NCI-H2029 (cell line): ENCODE measurements at regions not wholly inside any gene's neighbourhood (a gene's known extent, or its start where the extent isn't known, plus 50 kb on each side); places are given as distances from the start of the nearest gene placed in this dataset.
"Not testable (repeated sequence)": the region's sequence is repeated elsewhere in the genome, so short reads cannot be mapped to it uniquely, and the experiment has no call there.

Experiments used
- DNase-seq: peaks from one replicate; lab custom pipeline; 2025; lab: John Stamatoyannopoulos, UW

DNA sequence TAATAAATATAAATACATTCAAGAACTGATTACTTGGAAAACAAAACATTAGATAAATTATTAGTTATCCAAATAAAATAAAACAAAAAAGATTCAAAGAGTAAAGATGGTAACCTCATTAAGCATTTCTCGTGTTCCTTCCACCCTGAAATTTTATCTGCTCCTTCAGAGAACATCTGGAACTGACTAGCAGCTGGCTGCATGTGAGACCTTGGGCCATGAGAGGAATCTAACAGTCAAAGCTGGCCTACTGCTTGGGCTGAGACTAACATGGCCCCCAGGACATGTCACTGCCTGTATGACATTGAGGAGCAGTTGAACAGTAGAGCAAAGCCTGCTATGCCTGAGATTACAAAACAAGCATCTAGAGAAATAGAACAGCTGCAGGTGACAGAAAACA, 208.5 kb upstream of the ZSWIM2 start:
- DNase-seq = no peak

GRCh38 chr2:187056416-187057334, 207.7 kb upstream of the ZSWIM2 start:
- DNase-seq = no peak

- DNase-seq = peak; percentile 21
Measured at GRCh38 chr2:187055463-187055862, 206.5 kb upstream of the ZSWIM2 start.

- no peak for DNase-seq
Measured at GRCh38 chr2:187054501-187055319, 205.7 kb upstream of the ZSWIM2 start.

GRCh38 chr2:187051350-187051749, 202.4 kb upstream of the ZSWIM2 start:
- DNase-seq = no peak

DNA sequence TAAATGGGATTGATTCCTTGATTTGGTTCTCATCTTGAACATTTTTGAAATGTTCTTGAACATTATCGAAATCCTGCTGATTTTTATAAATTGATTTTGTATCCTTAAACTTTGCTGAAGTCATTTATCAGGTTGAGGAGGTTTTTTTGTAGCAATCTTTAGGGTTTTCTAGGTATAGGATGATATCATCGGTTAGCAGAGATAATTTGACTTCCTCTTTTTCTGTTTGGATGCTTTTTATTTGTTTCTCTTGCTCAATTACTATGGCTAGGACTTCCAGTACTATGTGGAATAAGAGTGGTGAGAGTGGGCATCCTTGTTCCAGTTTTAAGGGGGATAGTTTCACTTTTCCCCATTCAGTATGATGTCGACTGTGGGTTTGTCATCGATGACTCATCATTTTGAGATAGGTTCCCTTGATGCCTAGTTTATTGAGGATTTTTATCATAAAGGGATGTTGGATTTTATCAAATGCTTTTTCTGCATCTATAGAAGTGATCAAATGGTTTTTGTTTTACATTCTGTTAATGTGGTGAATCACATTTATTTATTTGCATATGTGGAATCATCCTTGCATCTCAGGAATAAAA, 201.5 kb upstream of the ZSWIM2 start:
- no peak for DNase-seq

DNA sequence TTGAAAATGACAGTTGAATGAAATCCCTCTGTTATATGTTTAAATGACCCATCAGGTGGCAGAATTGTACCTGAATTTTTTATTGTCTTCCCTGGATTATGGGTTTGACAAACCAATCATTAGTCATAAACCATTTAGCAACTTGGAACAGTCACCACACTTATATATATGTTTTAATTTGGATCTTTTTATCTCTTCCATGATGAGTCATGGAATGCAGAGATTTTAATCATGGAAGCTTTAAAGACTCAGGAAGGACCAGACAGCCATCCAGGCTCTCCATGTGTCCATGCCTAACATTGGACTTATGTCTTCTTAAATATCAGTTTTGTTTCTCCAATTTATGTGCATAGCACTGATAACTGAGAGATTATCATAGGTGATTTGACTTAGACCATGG, 188.3 kb upstream of the ZSWIM2 start:
- DNase-seq = no peak

DNA sequence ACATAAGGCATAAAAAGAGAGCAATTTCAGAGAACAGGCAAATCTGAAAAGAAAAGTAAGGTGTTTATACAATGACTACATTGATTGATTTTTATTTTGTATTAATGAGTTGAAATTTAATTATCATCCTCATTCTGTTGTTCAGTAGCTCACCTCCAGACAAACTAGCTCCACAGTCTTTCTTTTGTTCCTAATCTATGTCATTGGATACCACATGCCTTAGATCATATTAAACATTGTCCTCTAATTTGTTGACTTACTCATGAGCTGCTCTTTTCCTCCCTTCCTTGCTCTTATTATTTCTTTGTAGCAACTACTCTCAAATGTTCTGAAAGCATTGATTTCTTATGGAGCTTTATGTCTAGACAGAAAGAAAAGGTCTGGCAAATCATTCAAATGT, 185.5 kb upstream of the ZSWIM2 start:
- DNase-seq = no peak

DNA sequence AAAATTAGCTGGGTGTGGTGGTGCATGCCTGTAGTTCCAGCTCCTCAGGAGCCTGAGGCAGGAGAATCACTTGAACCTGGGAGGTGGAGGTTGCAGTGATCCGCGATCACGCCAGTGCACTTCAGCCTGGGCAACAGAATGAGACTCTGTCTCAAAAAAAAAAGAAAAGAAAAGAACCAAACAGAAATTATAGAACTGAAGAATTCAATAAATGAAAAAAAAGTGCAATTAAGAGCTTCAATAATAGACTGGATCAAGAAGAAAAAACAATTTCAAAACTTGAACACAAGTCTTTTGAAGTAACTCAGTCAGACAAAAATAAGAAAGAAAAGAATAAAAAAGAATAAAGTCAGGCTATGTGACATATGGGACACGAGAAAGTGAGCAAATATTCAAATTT, 175.8 kb upstream of the ZSWIM2 start:
- DNase-seq = no peak

DNA sequence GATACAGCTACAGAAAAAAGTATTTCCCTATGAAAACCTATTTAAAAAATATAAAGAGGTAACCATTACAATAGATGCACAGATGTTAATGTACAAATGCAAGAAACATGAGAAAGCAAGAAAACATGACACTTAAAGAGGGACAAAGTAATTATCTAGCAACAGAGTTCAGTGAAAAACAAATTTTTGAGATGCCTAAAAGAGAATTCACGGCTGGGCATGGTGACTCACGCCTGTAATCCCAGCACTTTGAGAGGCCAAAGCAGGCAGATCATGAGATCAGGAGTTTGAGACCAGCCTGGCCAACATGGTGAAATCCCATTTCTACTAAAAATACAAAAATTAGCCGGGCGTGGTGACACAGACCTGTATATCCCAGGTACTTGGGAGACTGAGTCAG, 175.0 kb upstream of the ZSWIM2 start:
- DNase-seq = not testable (repeated sequence)

- DNase-seq = no peak
Measured at GRCh38 chr2:187017438-187017837, 168.5 kb upstream of the ZSWIM2 start.

DNA sequence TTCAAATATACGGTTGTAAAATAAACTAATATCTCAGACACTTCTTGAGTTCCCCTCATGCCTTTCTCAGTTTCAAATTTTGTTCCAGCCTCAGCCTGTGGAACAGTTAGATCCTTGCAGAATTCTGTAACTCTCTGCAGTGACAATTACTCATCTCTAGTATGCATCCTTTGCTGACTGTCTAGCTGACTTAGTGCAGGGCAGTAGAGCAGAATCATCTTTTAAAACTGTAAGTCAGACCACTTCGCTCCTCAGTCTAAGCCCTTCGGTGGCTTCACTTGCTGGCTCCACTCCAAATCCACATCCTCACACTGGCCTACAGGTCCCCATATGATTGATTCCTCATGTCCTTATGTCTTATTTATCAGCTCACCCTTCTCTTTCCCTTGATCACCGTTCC, 164.1 kb upstream of the ZSWIM2 start:
- DNase-seq = no peak

GRCh38 chr2:187011206-187011832, 162.3 kb upstream of the ZSWIM2 start:
- no peak for DNase-seq

DNA sequence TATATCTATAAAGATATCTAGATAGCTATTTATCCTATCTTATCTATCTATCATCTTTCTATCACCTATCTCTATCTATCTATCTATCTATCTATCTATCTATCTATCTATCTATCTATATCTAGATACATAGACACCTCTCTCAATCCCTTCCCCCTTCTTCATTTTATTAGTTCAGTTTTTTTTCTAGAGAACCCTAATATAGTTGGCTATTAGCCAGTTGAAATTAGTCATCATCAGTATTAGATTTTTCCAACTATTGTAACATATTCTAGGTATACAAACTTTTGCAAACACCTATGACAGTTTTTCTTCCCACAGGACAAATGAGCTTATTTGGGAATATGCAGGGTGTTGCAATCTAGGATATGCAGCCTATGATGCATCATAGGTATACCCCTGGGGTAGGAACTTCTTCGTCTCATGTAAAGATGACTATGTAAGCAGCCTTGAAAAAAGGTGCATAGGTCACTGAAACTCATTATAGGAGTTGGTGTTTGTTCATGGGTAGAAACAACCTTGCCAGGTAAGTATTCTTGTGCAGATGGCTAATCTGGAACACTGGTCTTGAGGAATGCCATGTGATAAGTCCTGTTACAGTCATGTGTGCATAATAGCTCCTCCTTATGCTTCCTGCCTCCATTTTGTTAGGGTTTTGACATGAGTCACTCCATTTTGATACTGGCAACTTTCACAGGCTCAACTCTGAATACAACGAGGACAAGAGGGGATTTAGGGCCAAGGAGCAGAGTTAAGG, 160.7 kb upstream of the ZSWIM2 start:
- DNase-seq = no peak

- DNase-seq = no peak
Measured at GRCh38 chr2:187008111-187008510, 159.1 kb upstream of the ZSWIM2 start.

GRCh38 chr2:187003611-187004010, 154.6 kb upstream of the ZSWIM2 start:
- DNase-seq = no peak

DNA sequence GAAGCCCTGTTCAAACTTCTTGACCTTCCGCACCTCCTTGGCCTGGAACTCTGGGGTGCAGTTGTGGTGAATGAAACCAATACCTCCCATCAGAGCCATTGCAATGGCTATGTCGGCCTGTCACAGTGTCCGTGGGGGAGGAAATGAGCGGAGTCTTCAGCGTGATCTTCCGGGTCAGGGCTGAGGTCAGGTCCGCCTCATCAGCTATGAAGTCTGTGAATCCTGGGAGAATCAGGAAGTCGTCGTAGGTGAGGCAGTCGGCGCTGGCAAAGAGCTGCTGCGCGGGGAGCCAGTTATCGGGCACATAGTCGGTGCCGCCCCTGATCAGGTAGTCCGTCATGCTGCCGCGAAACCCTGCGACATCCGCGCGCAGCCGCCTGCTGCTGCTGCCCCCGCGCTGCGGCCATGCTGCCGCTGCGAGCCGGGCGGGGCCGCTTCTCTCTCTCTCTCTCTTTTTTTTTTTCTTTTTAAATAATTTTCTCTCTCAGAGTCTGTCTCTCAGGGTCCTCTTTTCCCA, 154.1 kb upstream of the ZSWIM2 start:
- DNase-seq = no peak

DNA sequence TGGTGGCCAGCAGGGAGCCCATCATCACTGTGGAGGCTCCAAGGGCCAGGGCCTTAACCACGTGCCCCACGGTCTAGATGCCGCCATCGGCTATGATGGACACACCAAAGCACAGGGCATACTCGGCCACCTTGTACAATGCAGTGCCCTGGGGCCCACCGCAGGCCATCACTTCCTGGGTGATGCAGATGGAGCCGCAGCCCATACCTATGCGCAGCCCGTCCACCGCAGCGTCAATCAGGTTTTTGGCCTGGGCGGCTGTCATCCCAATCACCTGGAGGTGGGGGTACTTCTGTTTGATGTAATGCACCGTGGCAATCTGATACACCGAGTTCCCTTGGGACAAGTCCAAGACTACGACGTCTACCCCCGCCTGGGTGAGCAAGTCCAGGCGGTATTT, 153.3 kb upstream of the ZSWIM2 start:
- DNase-seq = no peak

- no peak for DNase-seq
Measured at GRCh38 chr2:187001248-187001647, 152.3 kb upstream of the ZSWIM2 start.

GRCh38 chr2:186995092-186995491, 146.1 kb upstream of the ZSWIM2 start:
- DNase-seq = no peak

GRCh38 chr2:186992597-186992996, 143.6 kb upstream of the ZSWIM2 start:
- DNase-seq = no peak
